ENCODE measurements at regions not wholly inside any gene's neighbourhood (a gene's known extent, or its start where the extent isn't known, plus 50 kb on each side); places are given as distances from the start of the nearest gene placed in this dataset.

DNA sequence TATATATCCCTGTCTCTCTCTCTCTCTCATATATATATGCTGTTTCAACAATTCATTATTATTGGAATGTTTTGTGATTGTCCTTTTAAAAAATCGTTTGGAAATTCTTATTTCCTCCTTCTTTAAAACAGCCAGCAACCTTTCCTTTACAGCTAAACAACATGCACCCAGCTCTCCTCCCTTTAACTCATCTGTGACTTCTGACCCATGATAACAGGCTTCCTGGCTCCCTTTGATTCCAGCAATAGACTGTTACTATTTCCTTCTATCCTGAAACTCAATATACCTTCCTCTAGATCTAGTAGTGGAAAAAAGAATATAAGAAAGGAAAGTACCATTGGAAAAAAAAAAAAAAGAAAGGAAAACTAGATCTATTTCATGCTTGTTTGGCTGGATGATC lies 254.7 kb upstream of the RGMB start:
- in situ Hi-C loops (cut with HindIII; ENCODE audit: low sequenced_read_pairs): no loop called here
- TF ChIP-seq, protein P1, sequence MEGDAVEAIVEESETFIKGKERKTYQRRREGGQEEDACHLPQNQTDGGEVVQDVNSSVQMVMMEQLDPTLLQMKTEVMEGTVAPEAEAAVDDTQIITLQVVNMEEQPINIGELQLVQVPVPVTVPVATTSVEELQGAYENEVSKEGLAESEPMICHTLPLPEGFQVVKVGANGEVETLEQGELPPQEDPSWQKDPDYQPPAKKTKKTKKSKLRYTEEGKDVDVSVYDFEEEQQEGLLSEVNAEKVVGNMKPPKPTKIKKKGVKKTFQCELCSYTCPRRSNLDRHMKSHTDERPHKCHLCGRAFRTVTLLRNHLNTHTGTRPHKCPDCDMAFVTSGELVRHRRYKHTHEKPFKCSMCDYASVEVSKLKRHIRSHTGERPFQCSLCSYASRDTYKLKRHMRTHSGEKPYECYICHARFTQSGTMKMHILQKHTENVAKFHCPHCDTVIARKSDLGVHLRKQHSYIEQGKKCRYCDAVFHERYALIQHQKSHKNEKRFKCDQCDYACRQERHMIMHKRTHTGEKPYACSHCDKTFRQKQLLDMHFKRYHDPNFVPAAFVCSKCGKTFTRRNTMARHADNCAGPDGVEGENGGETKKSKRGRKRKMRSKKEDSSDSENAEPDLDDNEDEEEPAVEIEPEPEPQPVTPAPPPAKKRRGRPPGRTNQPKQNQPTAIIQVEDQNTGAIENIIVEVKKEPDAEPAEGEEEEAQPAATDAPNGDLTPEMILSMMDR (IDR thresholded peaks at IDR 0.05; ENCODE audit: low read depth, low read length, missing control alignments): no peak
- DNase-seq (ENCODE audit: low read depth): no peak
- no peak overlapping the region for H3K4me3 ChIP-seq (ENCODE audit: low read depth, low read length)

DNA sequence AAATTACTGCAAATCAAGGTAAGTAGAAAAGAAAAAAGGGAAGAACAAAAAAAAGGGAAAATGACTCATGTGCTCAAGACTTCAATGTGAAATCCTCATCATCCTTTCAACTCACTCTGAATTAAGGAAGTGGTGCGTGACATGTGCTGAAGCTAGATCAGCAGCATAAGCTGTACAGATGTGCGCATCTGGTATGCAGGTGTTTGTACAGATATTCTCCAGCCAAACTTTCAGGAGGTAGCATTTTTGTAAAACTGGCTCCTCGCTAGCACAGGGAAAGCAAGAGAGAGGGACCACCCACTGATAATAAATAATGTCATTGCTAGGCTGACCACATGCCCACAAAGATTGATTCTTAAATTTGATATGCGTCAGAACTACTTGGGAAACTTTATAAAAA lies 253.9 kb upstream of the RGMB start:
- in situ Hi-C loops (cut with HindIII; ENCODE audit: low sequenced_read_pairs): no loop called here
- no peak overlapping the region for H3K4me3 ChIP-seq (ENCODE audit: low read depth, low read length)
- TF ChIP-seq, protein P1 (IDR thresholded peaks at IDR 0.05; ENCODE audit: low read depth, low read length, missing control alignments): no peak
- DNase-seq (ENCODE audit: low read depth): no peak

DNA sequence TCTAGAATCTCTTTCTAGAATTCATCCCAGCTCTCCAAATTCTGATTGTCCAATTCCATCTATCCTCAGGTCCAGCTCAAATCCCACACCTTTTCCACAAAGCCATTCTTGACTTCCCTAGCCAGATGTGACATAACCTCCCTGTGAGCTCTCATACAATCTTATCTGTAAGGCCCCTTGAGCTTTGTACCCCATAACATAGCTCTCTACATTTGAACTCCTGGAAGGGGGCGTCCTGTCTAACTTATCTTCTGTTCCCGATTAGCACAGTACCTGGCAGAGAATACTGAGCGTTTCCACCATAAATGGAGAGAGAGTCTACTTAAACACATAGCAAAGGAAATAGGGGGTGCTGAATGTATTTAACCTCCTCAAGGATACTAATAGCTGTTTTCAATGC lies 251.6 kb upstream of the RGMB start:
- TF ChIP-seq, protein P1 (IDR thresholded peaks at IDR 0.05; ENCODE audit: low read depth, low read length, missing control alignments): no peak
- no peak overlapping the region for H3K4me3 ChIP-seq (ENCODE audit: low read depth, low read length)
- no peak for DNase-seq (ENCODE audit: low read depth)
- in situ Hi-C loops (cut with HindIII; ENCODE audit: low sequenced_read_pairs): no loop called here

DNA sequence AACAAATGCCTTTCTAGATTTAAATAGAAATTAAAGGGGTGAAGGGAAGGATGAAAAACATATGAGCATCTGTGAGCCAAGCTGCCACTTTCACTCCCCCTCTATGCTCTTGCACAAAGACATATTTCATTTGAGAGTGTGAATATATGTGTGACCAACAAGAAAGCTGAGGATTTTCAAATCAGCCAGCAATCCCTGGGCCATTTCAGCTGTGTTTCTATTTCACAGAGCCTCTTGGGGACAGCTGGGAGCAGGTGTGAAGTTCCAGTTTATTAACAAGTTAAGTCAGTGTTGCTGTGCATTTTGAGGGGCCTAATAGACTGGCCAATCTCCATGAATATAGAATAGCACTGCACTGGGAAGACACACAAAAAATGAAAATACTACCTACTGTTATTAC lies 248.7 kb upstream of the RGMB start:
- TF ChIP-seq, protein P1 (IDR thresholded peaks at IDR 0.05; ENCODE audit: low read depth, low read length, missing control alignments): no peak
- no peak overlapping the region for H3K4me3 ChIP-seq (ENCODE audit: low read depth, low read length)
- no peak for DNase-seq (ENCODE audit: low read depth)
- in situ Hi-C loops (cut with HindIII; ENCODE audit: low sequenced_read_pairs): no loop called here

DNA sequence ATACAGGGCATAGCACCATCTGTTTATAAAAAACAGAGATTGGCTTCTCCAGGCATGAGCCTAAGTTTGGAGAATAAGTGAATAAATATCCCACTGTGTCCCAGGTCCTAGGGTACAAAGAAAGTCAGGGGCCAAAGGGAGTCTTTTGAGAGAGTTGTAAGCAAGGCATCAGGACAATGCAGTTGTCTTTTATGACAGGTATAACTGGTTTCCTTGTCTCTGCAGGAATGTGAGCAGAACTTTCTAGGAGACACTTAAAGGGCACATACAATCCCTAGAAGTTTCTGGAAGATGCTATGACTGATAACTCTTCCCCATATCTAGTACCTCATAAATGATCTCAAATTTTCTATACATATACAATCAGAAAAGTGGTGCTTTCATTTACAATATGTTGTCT lies 245.6 kb upstream of the RGMB start:
- no peak overlapping the region for H3K4me3 ChIP-seq (ENCODE audit: low read depth, low read length)
- TF ChIP-seq, protein P1 (IDR thresholded peaks at IDR 0.05; ENCODE audit: low read depth, low read length, missing control alignments): no peak
- in situ Hi-C loops (cut with HindIII; ENCODE audit: low sequenced_read_pairs): no loop called here
- no peak for DNase-seq (ENCODE audit: low read depth)

DNA sequence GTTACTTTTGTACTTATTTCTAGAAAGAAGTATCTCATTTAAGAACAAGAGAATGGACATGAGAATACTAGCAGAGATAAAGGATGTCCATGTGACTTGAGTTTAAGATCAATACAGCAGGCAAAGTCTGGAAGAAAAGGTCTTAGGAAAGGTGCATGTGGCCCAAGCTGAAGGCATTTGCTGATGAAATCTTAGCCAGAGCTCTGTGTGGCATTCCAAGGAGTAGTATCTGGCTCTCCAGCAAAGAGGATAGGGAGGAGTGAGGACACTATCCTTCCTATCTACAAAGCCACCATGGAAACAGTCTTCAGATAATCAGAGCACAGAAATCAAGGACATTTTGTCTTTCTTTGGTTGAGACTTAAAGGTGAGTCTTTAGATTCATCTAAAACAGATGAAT lies 244.1 kb upstream of the RGMB start:
- in situ Hi-C loops (cut with HindIII; ENCODE audit: low sequenced_read_pairs): no loop called here

More for the DNA sequence above, 244.1 kb upstream of the RGMB start:
- H3K4me3 ChIP-seq (ENCODE audit: low read depth, low read length): no peak overlapping the region
- TF ChIP-seq, protein P1 (IDR thresholded peaks at IDR 0.05; ENCODE audit: low read depth, low read length, missing control alignments): no peak
- no peak for DNase-seq (ENCODE audit: low read depth)

Data from astrocyte of the cerebellum (primary cell).